ENCODE measurements at regions not wholly inside any gene's neighbourhood (a gene's known extent, or its start where the extent isn't known, plus 50 kb on each side); places are given as distances from the start of the nearest gene placed in this dataset.

- Histone ChIP-seq H3K36me3 (no peaks in the 10 kb centered on the region), H3K27ac (no peak overlapping the region), H3K27me3 (no peaks in the 10 kb centered on the region), H3K9me3 (peaks cover 6 to 19% of the 10 kb centered on the region in 2 donors), H3K4me1 (no peaks in the 10 kb centered on the region), H3K4me3 (no peak overlapping the region)
- 27 to 65% methylated on average over 3 to 19 of the region's 19 CpGs for WGBS, 2 donors (ENCODE audit: low coverage in 1 of 2)
- in situ Hi-C loops (cut with MboI; ENCODE audit: low pct_ligation_motif_present in 1 of 4, low pct_unique_long_range_greater_than_20kb in 1 of 4, low sequenced_read_pairs in 3 of 4) (no loop called here), intact Hi-C loops (cut with DNase I; ENCODE audit: low total_unique reads) (no loop called here)
- TF ChIP-seq, protein P1, sequence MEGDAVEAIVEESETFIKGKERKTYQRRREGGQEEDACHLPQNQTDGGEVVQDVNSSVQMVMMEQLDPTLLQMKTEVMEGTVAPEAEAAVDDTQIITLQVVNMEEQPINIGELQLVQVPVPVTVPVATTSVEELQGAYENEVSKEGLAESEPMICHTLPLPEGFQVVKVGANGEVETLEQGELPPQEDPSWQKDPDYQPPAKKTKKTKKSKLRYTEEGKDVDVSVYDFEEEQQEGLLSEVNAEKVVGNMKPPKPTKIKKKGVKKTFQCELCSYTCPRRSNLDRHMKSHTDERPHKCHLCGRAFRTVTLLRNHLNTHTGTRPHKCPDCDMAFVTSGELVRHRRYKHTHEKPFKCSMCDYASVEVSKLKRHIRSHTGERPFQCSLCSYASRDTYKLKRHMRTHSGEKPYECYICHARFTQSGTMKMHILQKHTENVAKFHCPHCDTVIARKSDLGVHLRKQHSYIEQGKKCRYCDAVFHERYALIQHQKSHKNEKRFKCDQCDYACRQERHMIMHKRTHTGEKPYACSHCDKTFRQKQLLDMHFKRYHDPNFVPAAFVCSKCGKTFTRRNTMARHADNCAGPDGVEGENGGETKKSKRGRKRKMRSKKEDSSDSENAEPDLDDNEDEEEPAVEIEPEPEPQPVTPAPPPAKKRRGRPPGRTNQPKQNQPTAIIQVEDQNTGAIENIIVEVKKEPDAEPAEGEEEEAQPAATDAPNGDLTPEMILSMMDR (IDR thresholded peaks at IDR 0.05): no peak
- DNase-seq: no peak
These were observed 421.7 kb upstream of the NUPR2 start for GRCh38 chr7:56537952-56538351.

DNA sequence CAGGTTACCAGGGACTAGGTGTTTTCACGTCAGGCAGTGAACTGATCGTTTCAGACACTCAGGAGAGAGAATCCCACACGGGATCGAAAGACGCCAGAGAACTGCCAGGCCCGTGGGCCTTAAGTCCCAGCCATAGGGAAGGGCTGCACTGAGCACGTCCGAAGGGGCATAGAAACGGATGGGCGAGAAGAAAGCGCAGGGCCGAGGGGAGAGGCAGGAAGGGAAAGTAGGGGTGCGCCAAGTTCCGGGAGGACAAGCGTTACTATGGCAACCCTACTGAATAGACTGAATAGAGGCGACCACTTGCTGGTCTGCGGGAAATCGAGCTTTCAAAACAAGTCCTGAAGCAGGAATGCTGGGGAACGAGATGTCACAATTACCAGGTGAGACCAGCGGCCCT, 421.3 kb upstream of the NUPR2 start:
- H3K27ac ChIP-seq: no peak overlapping the region
- H3K36me3 ChIP-seq: no peaks in the 10 kb centered on the region
- H3K27me3 ChIP-seq: no peaks in the 10 kb centered on the region
- WGBS, 2 donors (ENCODE audit: low coverage in 1 of 2): 58 to 67% methylated on average over 9 to 20 of the region's 20 CpGs
- no peak overlapping the region for H3K4me3 ChIP-seq
- intact Hi-C loops (cut with DNase I; ENCODE audit: low total_unique reads) (no loop called here), in situ Hi-C loops (cut with MboI; ENCODE audit: low pct_ligation_motif_present in 1 of 4, low pct_unique_long_range_greater_than_20kb in 1 of 4, low sequenced_read_pairs in 3 of 4) (no loop called here)
- no peaks in the 10 kb centered on the region for H3K4me1 ChIP-seq
- H3K9me3 ChIP-seq: peaks cover 8 to 17% of the 10 kb centered on the region in 2 donors
- no peak for DNase-seq
- TF ChIP-seq POLR2AphosphoS5 (IDR thresholded peaks at IDR 0.05) (no peak), EP300 (IDR thresholded peaks at IDR 0.05; ENCODE audit: low read depth) (no peak), POLR2A (IDR thresholded peaks at IDR 0.05) (no peak)
- TF ChIP-seq, protein P1 (IDR thresholded peaks at IDR 0.05): no peak

- intact Hi-C loops (cut with DNase I; ENCODE audit: low total_unique reads) (no loop called here), in situ Hi-C loops (cut with MboI; ENCODE audit: low pct_ligation_motif_present in 1 of 4, low pct_unique_long_range_greater_than_20kb in 1 of 4, low sequenced_read_pairs in 3 of 4) (no loop called here)
- TF ChIP-seq, protein P1 (IDR thresholded peaks at IDR 0.05): no peak
- TF ChIP-seq POLR2AphosphoS5 (IDR thresholded peaks at IDR 0.05) (no peak), POLR2A (IDR thresholded peaks at IDR 0.05) (no peak), EP300 (IDR thresholded peaks at IDR 0.05; ENCODE audit: low read depth) (no peak)
- peaks cover 3 to 19% of the 10 kb centered on the region in 2 donors for H3K9me3 ChIP-seq
- H3K27ac ChIP-seq: no peak overlapping the region
- WGBS, 2 donors (ENCODE audit: low coverage in 1 of 2): 67% methylated on average over 3 of the region's 3 CpGs; no CpG with 5 or more reads in 1 of the 2 donors
- DNase-seq: no peak
- no peaks in the 10 kb centered on the region for H3K36me3 ChIP-seq
- H3K27me3 ChIP-seq: no peaks in the 10 kb centered on the region
- no peak overlapping the region for H3K4me3 ChIP-seq
- no peaks in the 10 kb centered on the region for H3K4me1 ChIP-seq
These were observed 378.9 kb upstream of the NUPR2 start for GRCh38 chr7:56495165-56495564.

GRCh38 chr7:56493704-56494450, 377.7 kb upstream of the NUPR2 start:
- peaks cover 3 to 26% of the 10 kb centered on the region in 2 donors for H3K9me3 ChIP-seq
- H3K36me3 ChIP-seq: no peaks in the 10 kb centered on the region
- 73% methylated on average over 8 of the region's 8 CpGs; no CpG with 5 or more reads in 1 of the 2 donors for WGBS, 2 donors (ENCODE audit: low coverage in 1 of 2)

More at GRCh38 chr7:56493704-56494450, 377.7 kb upstream of the NUPR2 start:
- Histone ChIP-seq H3K27me3 (no peaks in the 10 kb centered on the region), H3K4me1 (no peaks in the 10 kb centered on the region), H3K4me3 (no peak overlapping the region), H3K27ac (no peak overlapping the region)
- in situ Hi-C loops (cut with MboI; ENCODE audit: low pct_ligation_motif_present in 1 of 4, low pct_unique_long_range_greater_than_20kb in 1 of 4, low sequenced_read_pairs in 3 of 4): no loop called here
- no peak for TF ChIP-seq POLR2A (IDR thresholded peaks at IDR 0.05)
- TF ChIP-seq, protein P1 (IDR thresholded peaks at IDR 0.05): no peak
- intact Hi-C loops (cut with DNase I; ENCODE audit: low total_unique reads): no loop called here
- DNase-seq: no peak
